Subcutaneous abdominal adipose tissue (tissue), 5 donors: ENCODE measurements at regions not wholly inside any gene's neighbourhood (a gene's known extent, or its start where the extent isn't known, plus 50 kb on each side); places are given as distances from the start of the nearest gene placed in this dataset.
"Not testable (repeated sequence)": the region's sequence is repeated elsewhere in the genome, so short reads cannot be mapped to it uniquely, and the experiment has no call there.

Experiments used
- H3K27ac ChIP-seq: one replicate; pipeline ENCODE4 v1.7.0; 2013; ENCODE audit warnings: low read depth, mild to moderate bottlenecking, inconsistent platforms, low read length, moderate library complexity
- H3K27me3 ChIP-seq, 5 donors: one replicate each; pipeline ENCODE4 v1.7.0; 2013; ENCODE audit warnings: low read length in 5 of 5, inconsistent platforms in 1 of 5; ENCODE audit not compliant: control insufficient read depth in 5 of 5, insufficient read depth in 4 of 5
- H3K36me3 ChIP-seq, 5 donors: one replicate each; pipeline ENCODE4 v1.7.0; 2013; ENCODE audit warnings: low read length in 5 of 5; ENCODE audit not compliant: control insufficient read depth in 5 of 5, insufficient read depth in 5 of 5
- H3K4me1 ChIP-seq, 5 donors: one replicate each; pipeline ENCODE4 v1.7.0; 2013; ENCODE audit warnings: low read length in 5 of 5, mild to moderate bottlenecking in 3 of 5, moderate library complexity in 1 of 5; ENCODE audit not compliant: control insufficient read depth in 5 of 5, insufficient read depth in 5 of 5
- H3K4me3 ChIP-seq, 5 donors: one replicate each; pipeline ENCODE4 v1.7.0; 2013; ENCODE audit warnings: low read length in 5 of 5, low read depth in 1 of 5
- H3K9ac ChIP-seq, 5 donors: one replicate each; pipeline ENCODE4 v1.7.0; 2013; ENCODE audit warnings: low read length in 5 of 5, mild to moderate bottlenecking in 4 of 5, moderate library complexity in 3 of 5
- H3K9me3 ChIP-seq, 5 donors: one replicate each; pipeline ENCODE4 v1.7.0; 2013; ENCODE audit warnings: low read length in 5 of 5; ENCODE audit not compliant: control insufficient read depth in 5 of 5
- donor health status: healthy.
- donor health status: healthy.
- donor health status: healthy.
- donor health status: healthy.
- donor health status: healthy.

- Histone ChIP-seq H3K9ac (no peak overlapping the region), H3K4me3 (no peak overlapping the region), H3K4me1 (no peaks in the 10 kb centered on the region), H3K27me3 (no peaks in the 10 kb centered on the region), H3K36me3 (no peaks in the 10 kb centered on the region), H3K9me3 (no peaks in the 10 kb centered on the region), H3K27ac (no peak overlapping the region)
Measured at GRCh38 chr5:40436535-40437237, 243.0 kb upstream of the PTGER4 start.

DNA sequence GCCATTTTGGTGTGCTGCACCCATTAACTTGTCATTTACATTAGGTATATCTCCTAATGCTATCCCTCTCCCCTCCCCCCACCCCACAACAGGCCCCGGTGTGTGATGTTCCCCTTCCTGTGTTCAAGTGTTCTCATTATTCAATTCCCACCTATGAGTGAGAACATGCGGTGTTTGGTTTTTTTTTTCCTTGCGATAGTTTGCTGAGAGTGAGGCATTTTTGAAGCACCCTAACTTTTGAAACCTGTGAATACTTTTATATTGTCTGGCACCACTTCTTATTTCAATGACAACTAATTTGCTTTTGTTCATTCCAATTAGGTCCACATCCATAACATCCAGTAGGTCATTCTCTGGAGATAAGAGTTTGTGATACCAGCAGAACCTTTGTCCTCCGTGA, 244.0 kb upstream of the PTGER4 start:
- not testable (repeated sequence) for H3K9ac ChIP-seq, H3K4me3 ChIP-seq, H3K27ac ChIP-seq, H3K4me1 ChIP-seq, H3K9me3 ChIP-seq, H3K36me3 ChIP-seq, H3K27me3 ChIP-seq

GRCh38 chr5:40432836-40433235, 246.9 kb upstream of the PTGER4 start:
- H3K9ac ChIP-seq, result no peak overlapping the region
- H3K9me3 ChIP-seq, result no peaks in the 10 kb centered on the region
- H3K27ac ChIP-seq, result no peak overlapping the region
- no peaks in the 10 kb centered on the region for H3K36me3 ChIP-seq
- no peaks in the 10 kb centered on the region for H3K27me3 ChIP-seq
- H3K4me3 ChIP-seq, result no peak overlapping the region
- H3K4me1 ChIP-seq, result peaks cover 0 to 15% (median 6%) of the 10 kb centered on the region in 5 donors

- H3K36me3 ChIP-seq, result no peaks in the 10 kb centered on the region
- no peak overlapping the region for H3K9ac ChIP-seq
- H3K9me3 ChIP-seq, result no peaks in the 10 kb centered on the region
- no peaks in the 10 kb centered on the region for H3K27me3 ChIP-seq
- peaks cover 0 to 15% (median 6%) of the 10 kb centered on the region in 5 donors for H3K4me1 ChIP-seq
- no peak overlapping the region for H3K27ac ChIP-seq
- no peak overlapping the region for H3K4me3 ChIP-seq
Measured at GRCh38 chr5:40431734-40432133, 248.0 kb upstream of the PTGER4 start.

GRCh38 chr5:40430101-40430710, 249.5 kb upstream of the PTGER4 start:
- Histone ChIP-seq H3K9me3 (no peaks in the 10 kb centered on the region), H3K27me3 (no peaks in the 10 kb centered on the region), H3K36me3 (no peaks in the 10 kb centered on the region), H3K4me3 (no peak overlapping the region), H3K9ac (no peak overlapping the region), H3K27ac (no peak overlapping the region), H3K4me1 (peaks cover 0 to 15% (median 6%) of the 10 kb centered on the region in 5 donors)

- no peak overlapping the region for H3K27ac ChIP-seq
- no peaks in the 10 kb centered on the region for H3K36me3 ChIP-seq
- no peaks in the 10 kb centered on the region for H3K27me3 ChIP-seq
- H3K9ac ChIP-seq, result no peak overlapping the region
- peaks cover 0 to 15% (median 6%) of the 10 kb centered on the region in 5 donors for H3K4me1 ChIP-seq
- H3K9me3 ChIP-seq, result no peaks in the 10 kb centered on the region
- no peak overlapping the region for H3K4me3 ChIP-seq
Measured at GRCh38 chr5:40429258-40430100, 250.2 kb upstream of the PTGER4 start.

- H3K9me3 ChIP-seq, result no peaks in the 10 kb centered on the region
- H3K9ac ChIP-seq, result no peak overlapping the region
- H3K36me3 ChIP-seq, result no peaks in the 10 kb centered on the region
- H3K4me1 ChIP-seq, result peaks cover 0 to 15% (median 6%) of the 10 kb centered on the region in 5 donors
- H3K27ac ChIP-seq, result no peak overlapping the region
- H3K4me3 ChIP-seq, result no peak overlapping the region
- H3K27me3 ChIP-seq, result no peaks in the 10 kb centered on the region
Measured at GRCh38 chr5:40428815-40429214, 250.9 kb upstream of the PTGER4 start.

GRCh38 chr5:40428126-40428525, 251.6 kb upstream of the PTGER4 start:
- Histone ChIP-seq H3K4me1 (peaks cover 0 to 15% (median 6%) of the 10 kb centered on the region in 5 donors), H3K36me3 (no peaks in the 10 kb centered on the region), H3K9ac (no peak overlapping the region), H3K27ac (no peak overlapping the region), H3K9me3 (no peaks in the 10 kb centered on the region), H3K4me3 (no peak overlapping the region), H3K27me3 (no peaks in the 10 kb centered on the region)

- H3K36me3 ChIP-seq, H3K4me1 ChIP-seq, H3K4me3 ChIP-seq, H3K27me3 ChIP-seq, H3K27ac ChIP-seq, H3K9ac ChIP-seq, H3K9me3 ChIP-seq: not testable (repeated sequence)
Measured at GRCh38 chr5:40417046-40417810, 262.5 kb upstream of the PTGER4 start.
